Prostate gland (tissue), 2 donors: ENCODE measurements at regions not wholly inside any gene's neighbourhood (a gene's known extent, or its start where the extent isn't known, plus 50 kb on each side); places are given as distances from the start of the nearest gene placed in this dataset.

ENCODE experiments used
- DNase-seq: peaks from one replicate; pipeline ENCODE4 v3.0.0-alpha.2; 2019; ENCODE audit warnings: low spot score
- H3K27ac ChIP-seq, 2 donors: fragments of 200-600 bp; sonication (generic); 2 replicates each; pipeline ENCODE4 v1.5.1; 2017 to 2019
- H3K27me3 ChIP-seq: fragments of 200-600 bp; sonication (generic); replicated peaks from 2 replicates; pipeline ENCODE4 v1.5.1; 2019; ENCODE audit not compliant: insufficient read depth
- H3K36me3 ChIP-seq, 2 donors: fragments of 200-600 bp; sonication (generic); 1 replicate in 1 of 2; 2 replicates in 1 of 2; pipeline versions ENCODE4 v1.5.1 to v1.8.1; 2017 to 2019
- H3K4me1 ChIP-seq: fragments of 200-600 bp; sonication (generic); replicated peaks from 2 replicates; pipeline ENCODE4 v1.5.1; 2019
- H3K4me3 ChIP-seq, 2 donors: fragments of 200-600 bp; sonication (generic); 2 replicates each; pipeline ENCODE4 v1.5.1; 2017 to 2019
- H3K9me3 ChIP-seq: fragments of 200-600 bp; sonication (generic); 2 replicates; pipeline ENCODE4 v1.5.1; 2017
- POLR2A ChIP-seq: fragments of 450-650 bp; IDR thresholded peaks from one replicate; pipeline ENCODE4 v1.6.1; 2016; ENCODE audit warnings: antibody characterized with exemption, mild to moderate bottlenecking
- POLR2AphosphoS5 ChIP-seq: sonication (generic); formaldehyde crosslinking; IDR thresholded peaks from one replicate; pipeline ENCODE4 v1.6.1; 2017; ENCODE audit warnings: antibody characterized with exemption
- WGBS: methylation state at CpG from one replicate; pipeline ENCODE4 v1.1.5; 2018; 5-methylcytosine and 5-hydroxymethylcytosine counted together
- intact Hi-C: fragments of 100-400 bp; cut with DNase I; formaldehyde crosslinking; loops from one replicate; pipeline ENCODE4 v1.14.2; 2022
- TF ChIP-seq, protein P1 (sequence below), 4 experiments: fragments of 200-600 bp in 2 of 4; fragments of 450-650 bp in 2 of 4; sonication (generic) in 2 of 4; IDR thresholded peaks; 1 replicate in 3 of 4; 2 replicates in 1 of 4; pipeline ENCODE4 v1.5.1; 2016 to 2019; ENCODE audit warnings: antibody characterized with exemption in 4 of 4, mild to moderate bottlenecking in 2 of 4, moderate library complexity in 2 of 4

DNA sequence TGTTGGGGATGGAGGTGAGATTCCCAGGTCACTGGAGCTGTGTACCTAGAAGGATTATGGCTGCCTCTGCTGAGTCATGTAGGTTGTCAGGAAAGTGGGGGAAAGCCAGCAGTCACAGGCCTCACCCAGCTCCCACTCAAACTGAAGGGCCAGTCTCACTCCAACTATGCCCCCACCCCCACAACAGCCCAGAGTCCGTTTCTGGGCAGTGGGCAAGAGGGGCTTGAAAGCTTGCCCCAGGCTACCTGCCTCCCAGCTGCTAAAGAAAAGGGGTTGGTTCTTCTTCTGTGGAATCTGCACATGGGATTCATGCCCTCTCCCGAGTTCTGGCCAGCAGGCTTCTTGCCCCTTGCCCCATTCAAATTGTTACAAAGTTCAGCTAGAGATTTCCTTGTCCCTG lies 116.0 kb upstream of the PGRMC2 start:
- H3K4me1 ChIP-seq: no peaks in the 10 kb centered on the region
- TF ChIP-seq POLR2A: no peak
- TF ChIP-seq, protein P1, sequence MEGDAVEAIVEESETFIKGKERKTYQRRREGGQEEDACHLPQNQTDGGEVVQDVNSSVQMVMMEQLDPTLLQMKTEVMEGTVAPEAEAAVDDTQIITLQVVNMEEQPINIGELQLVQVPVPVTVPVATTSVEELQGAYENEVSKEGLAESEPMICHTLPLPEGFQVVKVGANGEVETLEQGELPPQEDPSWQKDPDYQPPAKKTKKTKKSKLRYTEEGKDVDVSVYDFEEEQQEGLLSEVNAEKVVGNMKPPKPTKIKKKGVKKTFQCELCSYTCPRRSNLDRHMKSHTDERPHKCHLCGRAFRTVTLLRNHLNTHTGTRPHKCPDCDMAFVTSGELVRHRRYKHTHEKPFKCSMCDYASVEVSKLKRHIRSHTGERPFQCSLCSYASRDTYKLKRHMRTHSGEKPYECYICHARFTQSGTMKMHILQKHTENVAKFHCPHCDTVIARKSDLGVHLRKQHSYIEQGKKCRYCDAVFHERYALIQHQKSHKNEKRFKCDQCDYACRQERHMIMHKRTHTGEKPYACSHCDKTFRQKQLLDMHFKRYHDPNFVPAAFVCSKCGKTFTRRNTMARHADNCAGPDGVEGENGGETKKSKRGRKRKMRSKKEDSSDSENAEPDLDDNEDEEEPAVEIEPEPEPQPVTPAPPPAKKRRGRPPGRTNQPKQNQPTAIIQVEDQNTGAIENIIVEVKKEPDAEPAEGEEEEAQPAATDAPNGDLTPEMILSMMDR (IDR thresholded peaks at IDR 0.05): no peak
- no peak for TF ChIP-seq POLR2AphosphoS5
- WGBS: 48% methylated on average over 2 of the region's 2 CpGs
- no peaks in the 10 kb centered on the region for H3K9me3 ChIP-seq
- no peaks in the 10 kb centered on the region for H3K27me3 ChIP-seq
- H3K36me3 ChIP-seq: no peaks in the 10 kb centered on the region
- H3K27ac ChIP-seq: no peak overlapping the region
- intact Hi-C loops: no loop called here
- H3K4me3 ChIP-seq: no peak overlapping the region
- DNase-seq: no peak

DNA sequence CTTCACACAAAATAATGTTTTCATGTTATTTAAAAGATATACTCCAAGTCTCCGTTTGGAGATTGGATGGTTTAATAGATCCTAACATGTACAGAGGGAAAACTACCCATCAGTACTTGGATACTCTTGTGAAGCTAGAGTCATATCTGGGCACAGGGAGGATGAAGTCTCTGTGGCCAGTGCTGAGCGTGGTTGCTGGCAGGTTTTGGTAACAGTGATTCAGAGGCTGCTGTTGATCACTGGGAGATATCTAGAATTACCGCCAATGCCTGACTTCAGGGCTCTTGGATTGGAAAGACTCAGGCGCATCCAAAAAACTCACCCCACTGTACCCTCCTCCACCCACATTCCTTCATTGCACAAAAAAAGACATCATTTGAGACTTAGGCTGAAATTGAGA lies 107.2 kb upstream of the PGRMC2 start:
- DNase-seq: no peak
- intact Hi-C loops: loop anchor here (2.0 kb wide), 1 partner anchor 30 kb away; no protein-coding TSS in a partner anchor
- Histone ChIP-seq H3K9me3 (no peaks in the 10 kb centered on the region), H3K36me3 (no peaks in the 10 kb centered on the region), H3K27ac (peak overlapping the region in 1 of 2 donors; percentile 4), H3K4me1 (no peaks in the 10 kb centered on the region), H3K4me3 (no peak overlapping the region), H3K27me3 (no peaks in the 10 kb centered on the region)
- TF ChIP-seq POLR2A (no peak), POLR2AphosphoS5 (no peak)
- TF ChIP-seq, protein P1 (IDR thresholded peaks at IDR 0.05): no peak
- WGBS: 61% methylated on average over 4 of the region's 4 CpGs

DNA sequence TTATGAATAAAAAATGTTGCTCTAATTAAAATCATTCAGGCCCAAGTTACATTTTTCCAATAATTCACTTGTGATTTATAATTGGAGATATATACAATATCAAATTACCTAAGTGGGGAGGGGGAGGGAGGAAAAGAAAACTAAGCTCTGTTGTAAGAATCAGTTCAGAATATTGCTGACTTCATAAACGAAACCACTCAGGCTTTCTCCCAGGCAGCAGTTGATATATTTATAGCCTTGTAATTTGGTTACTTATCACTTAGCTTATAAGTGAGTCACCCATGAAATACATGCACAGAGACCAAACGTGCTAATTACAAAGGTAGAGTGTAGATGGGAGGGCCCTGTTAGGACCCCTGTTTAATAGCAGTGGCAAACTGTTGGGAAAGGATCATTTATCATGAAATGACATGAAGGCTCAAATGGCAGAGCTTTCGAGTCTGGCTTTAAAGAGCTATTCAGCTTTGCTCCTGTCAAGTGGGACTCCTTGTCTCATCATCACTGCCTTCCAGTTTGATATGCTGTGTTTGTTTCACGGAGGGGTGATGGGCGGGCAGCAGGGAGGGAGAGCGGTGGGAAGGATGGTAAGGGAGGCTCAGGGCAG lies 105.6 kb upstream of the PGRMC2 start:
- no peak for TF ChIP-seq POLR2A
- TF ChIP-seq, protein P1 (IDR thresholded peaks at IDR 0.05): no peak
- no peak for TF ChIP-seq POLR2AphosphoS5
- no peaks in the 10 kb centered on the region for H3K4me1 ChIP-seq
- H3K4me3 ChIP-seq: no peak overlapping the region
- no peaks in the 10 kb centered on the region for H3K27me3 ChIP-seq
- intact Hi-C loops: no loop called here
- WGBS: 37% methylated on average over 6 of the region's 6 CpGs
- no peaks in the 10 kb centered on the region for H3K9me3 ChIP-seq
- DNase-seq: no peak
- H3K36me3 ChIP-seq: no peaks in the 10 kb centered on the region
- no peak overlapping the region for H3K27ac ChIP-seq

DNA sequence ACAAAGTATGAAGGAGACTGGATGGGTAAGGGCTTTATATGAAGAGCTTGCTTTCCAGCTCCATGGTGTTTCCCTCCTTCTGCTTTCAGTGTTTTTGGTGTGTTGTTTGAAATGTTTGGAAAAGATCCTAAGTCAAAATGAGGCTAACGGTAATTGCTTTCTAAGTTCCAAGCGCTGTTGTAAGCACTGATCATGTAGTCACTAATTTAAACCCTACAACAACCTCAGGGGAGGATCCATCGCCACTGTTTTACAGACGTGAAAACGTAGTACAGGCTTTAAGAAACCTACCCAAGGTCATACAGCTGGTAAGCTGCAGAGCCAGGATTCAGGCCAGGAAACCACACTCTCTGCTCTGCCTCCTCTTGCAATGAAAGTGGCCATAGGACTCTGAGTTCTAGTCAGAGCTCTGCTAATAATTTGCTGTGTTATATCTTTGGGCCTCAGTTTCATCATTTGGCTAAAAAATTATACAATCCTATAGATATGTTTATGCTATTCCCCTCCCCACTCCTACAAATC lies 102.9 kb upstream of the PGRMC2 start:
- WGBS: 73% methylated on average over 5 of the region's 5 CpGs
- no peaks in the 10 kb centered on the region for H3K27me3 ChIP-seq
- no peaks in the 10 kb centered on the region for H3K36me3 ChIP-seq
- intact Hi-C loops: no loop called here
- no peaks in the 10 kb centered on the region for H3K9me3 ChIP-seq
- no peak overlapping the region for H3K4me3 ChIP-seq
- no peaks in the 10 kb centered on the region for H3K4me1 ChIP-seq
- H3K27ac ChIP-seq: no peak overlapping the region
- no peak for TF ChIP-seq POLR2A
- TF ChIP-seq POLR2AphosphoS5: no peak
- TF ChIP-seq, protein P1 (IDR thresholded peaks at IDR 0.05): no peak
- DNase-seq: no peak

DNA sequence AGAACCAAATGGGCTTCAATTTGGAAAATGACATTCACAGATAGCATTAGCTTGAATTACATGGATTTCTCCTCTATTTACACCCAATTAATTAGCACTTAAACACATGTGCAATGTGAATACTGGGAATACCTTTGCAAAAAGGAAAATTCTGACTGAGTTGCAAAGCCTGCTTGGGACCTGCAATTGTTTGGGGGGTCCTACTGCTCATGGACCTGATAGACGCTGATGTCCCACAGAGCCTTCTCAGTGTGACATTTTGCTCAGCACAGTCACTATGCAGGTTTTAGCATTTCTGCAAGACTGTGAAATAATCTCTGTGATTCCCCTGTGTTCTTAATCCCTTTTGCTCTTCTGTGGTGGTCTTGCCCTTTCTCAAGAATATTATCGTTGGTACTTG lies 101.2 kb upstream of the PGRMC2 start:
- no peak for DNase-seq
- Histone ChIP-seq H3K36me3 (no peaks in the 10 kb centered on the region), H3K27ac (no peak overlapping the region), H3K27me3 (no peaks in the 10 kb centered on the region), H3K4me3 (no peak overlapping the region), H3K9me3 (no peaks in the 10 kb centered on the region), H3K4me1 (no peaks in the 10 kb centered on the region)
- 94% methylated on average over 2 of the region's 2 CpGs for WGBS
- intact Hi-C loops: loop anchor here (2.0 to 10.0 kb wide), 7 partner anchors 64 to 476 kb away; partner anchors contain the start of gene PGRMC2
- TF ChIP-seq, protein P1 (IDR thresholded peaks at IDR 0.05): no peak
- TF ChIP-seq POLR2A (no peak), POLR2AphosphoS5 (no peak)
